ENCODE measurements at regions not wholly inside any gene's neighbourhood (a gene's known extent, or its start where the extent isn't known, plus 50 kb on each side); places are given as distances from the start of the nearest gene placed in this dataset.
"Not testable (repeated sequence)": the region's sequence is repeated elsewhere in the genome, so short reads cannot be mapped to it uniquely, and the experiment has no call there.

GRCh38 chr5:116861666-116862065 is 287.0 kb upstream of the SEMA6A start:
- no peaks in the 10 kb centered on the region for H3K4me1 ChIP-seq (ENCODE audit: control insufficient read depth in 3 of 3, insufficient read depth in 2 of 3, low read depth in 1 of 3, low read length in 2 of 3)
- DNase-seq (no peak), FAIRE-seq (no peak)
- H3K27ac ChIP-seq (ENCODE audit: low read depth in 1 of 3, low read length in 2 of 3), result no peak overlapping the region
- H3K9me3 ChIP-seq (ENCODE audit: control insufficient read depth in 2 of 2, insufficient read depth in 1 of 2, low read depth in 1 of 2, low read length in 1 of 2), result no peaks in the 10 kb centered on the region
- peaks cover 0 to 11% (median 0%) of the 10 kb centered on the region in 3 donors for H3K27me3 ChIP-seq (ENCODE audit: control insufficient read depth in 3 of 3, insufficient read depth in 3 of 3, low read length in 3 of 3)
- no peaks in the 10 kb centered on the region for H3K36me3 ChIP-seq (ENCODE audit: control insufficient read depth in 3 of 3, insufficient read depth in 2 of 3, low read depth in 1 of 3, low read length in 3 of 3)
- H3K4me3 ChIP-seq (ENCODE audit: low read depth in 1 of 3, low read length in 3 of 3), result no peak overlapping the region
- whole genome bisulfite sequencing, 3 donors, result 78 to 92% (median 80%) methylated on average over 2 of the region's 2 CpGs

- Histone ChIP-seq H3K4me3 (ENCODE audit: low read depth in 1 of 3, low read length in 3 of 3) (no peak overlapping the region), H3K27me3 (ENCODE audit: control insufficient read depth in 3 of 3, insufficient read depth in 3 of 3, low read length in 3 of 3) (peaks cover 0 to 11% (median 0%) of the 10 kb centered on the region in 3 donors), H3K9me3 (ENCODE audit: control insufficient read depth in 2 of 2, insufficient read depth in 1 of 2, low read depth in 1 of 2, low read length in 1 of 2) (no peaks in the 10 kb centered on the region), H3K27ac (ENCODE audit: low read depth in 1 of 3, low read length in 2 of 3) (no peak overlapping the region), H3K4me1 (ENCODE audit: control insufficient read depth in 3 of 3, insufficient read depth in 2 of 3, low read depth in 1 of 3, low read length in 2 of 3) (no peaks in the 10 kb centered on the region), H3K36me3 (ENCODE audit: control insufficient read depth in 3 of 3, insufficient read depth in 2 of 3, low read depth in 1 of 3, low read length in 3 of 3) (no peaks in the 10 kb centered on the region)
- 78 to 89% (median 84%) methylated on average over 3 of the region's 3 CpGs for WGBS, 3 donors
- no peak for DNase-seq
- FAIRE-seq, result no peak
Measured at GRCh38 chr5:116861097-116861496, 286.5 kb upstream of the SEMA6A start.

GRCh38 chr5:116859666-116860320 is 285.2 kb upstream of the SEMA6A start:
- 81 to 87% (median 82%) methylated on average over 4 of the region's 4 CpGs for WGBS, 3 donors
- H3K4me1 ChIP-seq (ENCODE audit: control insufficient read depth in 3 of 3, insufficient read depth in 2 of 3, low read depth in 1 of 3, low read length in 2 of 3), result no peaks in the 10 kb centered on the region
- no peak overlapping the region for H3K4me3 ChIP-seq (ENCODE audit: low read depth in 1 of 3, low read length in 3 of 3)
- H3K27me3 ChIP-seq (ENCODE audit: control insufficient read depth in 3 of 3, insufficient read depth in 3 of 3, low read length in 3 of 3), result peaks cover 0 to 10% (median 0%) of the 10 kb centered on the region in 3 donors
- no peaks in the 10 kb centered on the region for H3K9me3 ChIP-seq (ENCODE audit: control insufficient read depth in 2 of 2, insufficient read depth in 1 of 2, low read depth in 1 of 2, low read length in 1 of 2)
- FAIRE-seq (no peak), DNase-seq (no peak)
- no peak overlapping the region for H3K27ac ChIP-seq (ENCODE audit: low read depth in 1 of 3, low read length in 2 of 3)
- no peaks in the 10 kb centered on the region for H3K36me3 ChIP-seq (ENCODE audit: control insufficient read depth in 3 of 3, insufficient read depth in 2 of 3, low read depth in 1 of 3, low read length in 3 of 3)

GRCh38 chr5:116858705-116859333 is 284.2 kb upstream of the SEMA6A start:
- no peaks in the 10 kb centered on the region for H3K4me1 ChIP-seq (ENCODE audit: control insufficient read depth in 3 of 3, insufficient read depth in 2 of 3, low read depth in 1 of 3, low read length in 2 of 3)
- H3K36me3 ChIP-seq (ENCODE audit: control insufficient read depth in 3 of 3, insufficient read depth in 2 of 3, low read depth in 1 of 3, low read length in 3 of 3), result no peaks in the 10 kb centered on the region
- 70 to 83% (median 79%) methylated on average over 4 of the region's 4 CpGs for WGBS, 3 donors
- H3K27me3 ChIP-seq (ENCODE audit: control insufficient read depth in 3 of 3, insufficient read depth in 3 of 3, low read length in 3 of 3), result peaks cover 0 to 13% (median 0%) of the 10 kb centered on the region in 3 donors
- DNase-seq, result no peak
- H3K9me3 ChIP-seq (ENCODE audit: control insufficient read depth in 2 of 2, insufficient read depth in 1 of 2, low read depth in 1 of 2, low read length in 1 of 2), result no peaks in the 10 kb centered on the region
- no peak overlapping the region for H3K4me3 ChIP-seq (ENCODE audit: low read depth in 1 of 3, low read length in 3 of 3)
- no peak overlapping the region for H3K27ac ChIP-seq (ENCODE audit: low read depth in 1 of 3, low read length in 2 of 3)
- no peak for FAIRE-seq

- peaks cover 0 to 13% (median 0%) of the 10 kb centered on the region in 3 donors for H3K27me3 ChIP-seq (ENCODE audit: control insufficient read depth in 3 of 3, insufficient read depth in 3 of 3, low read length in 3 of 3)
- not testable (repeated sequence) for H3K4me3 ChIP-seq (ENCODE audit: low read depth in 1 of 3, low read length in 3 of 3); H3K36me3 ChIP-seq (ENCODE audit: control insufficient read depth in 3 of 3, insufficient read depth in 2 of 3, low read depth in 1 of 3, low read length in 3 of 3); H3K4me1 ChIP-seq (ENCODE audit: control insufficient read depth in 3 of 3, insufficient read depth in 2 of 3, low read depth in 1 of 3, low read length in 2 of 3); FAIRE-seq; DNase-seq; H3K9me3 ChIP-seq (ENCODE audit: control insufficient read depth in 2 of 2, insufficient read depth in 1 of 2, low read depth in 1 of 2, low read length in 1 of 2); H3K27ac ChIP-seq (ENCODE audit: low read depth in 1 of 3, low read length in 2 of 3)
- 82 to 92% (median 83%) methylated on average over 4 of the region's 4 CpGs for WGBS, 3 donors
Measured at GRCh38 chr5:116858020-116858419, 283.4 kb upstream of the SEMA6A start.

- Histone ChIP-seq H3K4me3 (ENCODE audit: low read depth in 1 of 3, low read length in 3 of 3) (no peak overlapping the region), H3K27ac (ENCODE audit: low read depth in 1 of 3, low read length in 2 of 3) (no peak overlapping the region), H3K9me3 (ENCODE audit: control insufficient read depth in 2 of 2, insufficient read depth in 1 of 2, low read depth in 1 of 2, low read length in 1 of 2) (no peaks in the 10 kb centered on the region), H3K4me1 (ENCODE audit: control insufficient read depth in 3 of 3, insufficient read depth in 2 of 3, low read depth in 1 of 3, low read length in 2 of 3) (no peaks in the 10 kb centered on the region), H3K36me3 (ENCODE audit: control insufficient read depth in 3 of 3, insufficient read depth in 2 of 3, low read depth in 1 of 3, low read length in 3 of 3) (no peaks in the 10 kb centered on the region), H3K27me3 (ENCODE audit: control insufficient read depth in 3 of 3, insufficient read depth in 3 of 3, low read length in 3 of 3) (peaks cover 0 to 23% (median 0%) of the 10 kb centered on the region in 3 donors)
- DNase-seq (no peak), FAIRE-seq (no peak)
- 85 to 93% (median 92%) methylated on average over 1 of the region's 1 CpG for WGBS, 3 donors
Measured at GRCh38 chr5:116856271-116856670, 281.6 kb upstream of the SEMA6A start.

GRCh38 chr5:116853992-116854391 is 279.4 kb upstream of the SEMA6A start:
- Histone ChIP-seq H3K4me3 (ENCODE audit: low read depth in 1 of 3, low read length in 3 of 3) (no peak overlapping the region), H3K27me3 (ENCODE audit: control insufficient read depth in 3 of 3, insufficient read depth in 3 of 3, low read length in 3 of 3) (peaks cover 0 to 36% (median 0%) of the 10 kb centered on the region in 3 donors), H3K27ac (ENCODE audit: low read depth in 1 of 3, low read length in 2 of 3) (no peak overlapping the region), H3K9me3 (ENCODE audit: control insufficient read depth in 2 of 2, insufficient read depth in 1 of 2, low read depth in 1 of 2, low read length in 1 of 2) (no peaks in the 10 kb centered on the region), H3K36me3 (ENCODE audit: control insufficient read depth in 3 of 3, insufficient read depth in 2 of 3, low read depth in 1 of 3, low read length in 3 of 3) (no peaks in the 10 kb centered on the region), H3K4me1 (ENCODE audit: control insufficient read depth in 3 of 3, insufficient read depth in 2 of 3, low read depth in 1 of 3, low read length in 2 of 3) (no peaks in the 10 kb centered on the region)
- 71 to 77% (median 76%) methylated on average over 3 of the region's 3 CpGs for WGBS, 3 donors
- no peak for DNase-seq
- no peak for FAIRE-seq

GRCh38 chr5:116848954-116849581 is 274.4 kb upstream of the SEMA6A start:
- 72 to 85% (median 84%) methylated on average over 3 of the region's 3 CpGs for WGBS, 3 donors
- H3K27ac ChIP-seq (ENCODE audit: low read depth in 1 of 3, low read length in 2 of 3), result no peak overlapping the region
- DNase-seq (no peak), FAIRE-seq (no peak)
- no peaks in the 10 kb centered on the region for H3K9me3 ChIP-seq (ENCODE audit: control insufficient read depth in 2 of 2, insufficient read depth in 1 of 2, low read depth in 1 of 2, low read length in 1 of 2)
- H3K4me1 ChIP-seq (ENCODE audit: control insufficient read depth in 3 of 3, insufficient read depth in 2 of 3, low read depth in 1 of 3, low read length in 2 of 3), result peaks cover 0 to 7% (median 0%) of the 10 kb centered on the region in 3 donors
- no peaks in the 10 kb centered on the region for H3K36me3 ChIP-seq (ENCODE audit: control insufficient read depth in 3 of 3, insufficient read depth in 2 of 3, low read depth in 1 of 3, low read length in 3 of 3)
- H3K4me3 ChIP-seq (ENCODE audit: low read depth in 1 of 3, low read length in 3 of 3), result no peak overlapping the region
- peaks cover 0 to 42% (median 0%) of the 10 kb centered on the region in 3 donors for H3K27me3 ChIP-seq (ENCODE audit: control insufficient read depth in 3 of 3, insufficient read depth in 3 of 3, low read length in 3 of 3)
